Calu3 (cell line): ENCODE measurements at regions not wholly inside any gene's neighbourhood (a gene's known extent, or its start where the extent isn't known, plus 50 kb on each side); places are given as distances from the start of the nearest gene placed in this dataset.

Experiments
- BruUV-seq: library from RNA; stranded (reverse); fragments of 400-500 nt; replicated peaks from 2 replicates; lab custom pipeline; 2021; lab: Mats Ljungman, UMichigan
- CTCF ChIA-PET: fragments of 300-600 bp; sonication (Branson Sonifier 250); formaldehyde crosslinking; loops from one replicate; lab custom pipeline; 2022; ENCODE audit warnings: antibody characterized with exemption; lab: Charles Lee
- DNase-seq: peaks from one replicate; pipeline ENCODE4 v3.0.0; 2022
- H3K27ac Mint-ChIP-seq: one replicate; pipeline ENCODE4 v1.8.0; 2022; ENCODE audit warnings: mixed read lengths; ENCODE audit not compliant: unreplicated experiment
- H3K27me3 Mint-ChIP-seq: one replicate; pipeline ENCODE4 v1.8.0; 2022; ENCODE audit warnings: mixed read lengths; ENCODE audit not compliant: unreplicated experiment
- H3K36me3 Mint-ChIP-seq: one replicate; pipeline ENCODE4 v1.8.0; 2022; ENCODE audit warnings: mild to moderate bottlenecking, moderate library complexity, mixed read lengths; ENCODE audit not compliant: insufficient read depth, unreplicated experiment
- H3K4me1 Mint-ChIP-seq: one replicate; pipeline ENCODE4 v1.8.0; 2022; ENCODE audit warnings: mild to moderate bottlenecking, low read depth, mixed read lengths; ENCODE audit not compliant: unreplicated experiment
- H3K4me3 Mint-ChIP-seq: one replicate; pipeline ENCODE4 v1.8.0; 2022; ENCODE audit warnings: mild to moderate bottlenecking, low read depth, moderate library complexity, mixed read lengths; ENCODE audit not compliant: unreplicated experiment
- H3K9me3 Mint-ChIP-seq: one replicate; pipeline ENCODE4 v1.8.0; 2022; ENCODE audit warnings: low read depth, mixed read lengths; ENCODE audit not compliant: unreplicated experiment
- intact Hi-C: fragments of 100-400 bp; cut with micrococcal nuclease; formaldehyde crosslinking; loops from one replicate; pipeline ENCODE4 v1.10.0; 2022; ENCODE audit not compliant: unreplicated experiment
- TF ChIP-seq, protein P1 (sequence below): fragments of 200-600 bp; IDR thresholded peaks from one replicate; pipeline ENCODE4 v1.8.0; 2022; ENCODE audit warnings: antibody characterized with exemption; ENCODE audit not compliant: unreplicated experiment

DNA sequence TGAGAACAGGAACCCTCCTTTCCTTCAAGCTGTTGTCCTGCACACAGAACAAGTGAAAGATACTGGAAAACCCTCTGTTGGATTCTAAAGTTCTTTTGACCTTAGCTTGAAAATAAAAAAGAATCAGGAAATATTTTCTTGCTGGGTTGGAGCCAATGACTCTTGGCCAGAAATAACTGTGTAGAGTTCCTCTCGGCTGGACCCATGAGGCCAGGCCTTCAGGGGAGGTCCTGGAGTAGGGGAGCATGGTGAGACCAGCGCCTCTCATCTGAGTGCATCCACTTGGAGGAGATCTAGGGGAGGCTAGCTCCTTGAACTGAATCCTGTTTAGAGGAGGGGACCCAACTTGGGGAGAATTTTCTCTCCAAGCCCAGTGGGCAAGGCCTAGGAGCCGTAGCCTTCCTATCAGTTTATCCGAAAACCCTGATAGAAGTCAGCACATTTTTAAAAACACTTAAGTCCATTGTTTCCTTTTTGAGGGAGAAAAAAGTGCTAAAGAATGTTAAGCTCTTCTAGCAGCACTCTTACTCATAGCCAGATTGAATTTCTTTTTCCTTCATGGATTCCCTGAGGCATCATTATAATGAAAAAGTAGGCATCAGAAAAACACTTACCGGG lies 635.7 kb upstream of the ANKRD30A start:
- intact Hi-C loops: no loop called here
- TF ChIP-seq, protein P1, sequence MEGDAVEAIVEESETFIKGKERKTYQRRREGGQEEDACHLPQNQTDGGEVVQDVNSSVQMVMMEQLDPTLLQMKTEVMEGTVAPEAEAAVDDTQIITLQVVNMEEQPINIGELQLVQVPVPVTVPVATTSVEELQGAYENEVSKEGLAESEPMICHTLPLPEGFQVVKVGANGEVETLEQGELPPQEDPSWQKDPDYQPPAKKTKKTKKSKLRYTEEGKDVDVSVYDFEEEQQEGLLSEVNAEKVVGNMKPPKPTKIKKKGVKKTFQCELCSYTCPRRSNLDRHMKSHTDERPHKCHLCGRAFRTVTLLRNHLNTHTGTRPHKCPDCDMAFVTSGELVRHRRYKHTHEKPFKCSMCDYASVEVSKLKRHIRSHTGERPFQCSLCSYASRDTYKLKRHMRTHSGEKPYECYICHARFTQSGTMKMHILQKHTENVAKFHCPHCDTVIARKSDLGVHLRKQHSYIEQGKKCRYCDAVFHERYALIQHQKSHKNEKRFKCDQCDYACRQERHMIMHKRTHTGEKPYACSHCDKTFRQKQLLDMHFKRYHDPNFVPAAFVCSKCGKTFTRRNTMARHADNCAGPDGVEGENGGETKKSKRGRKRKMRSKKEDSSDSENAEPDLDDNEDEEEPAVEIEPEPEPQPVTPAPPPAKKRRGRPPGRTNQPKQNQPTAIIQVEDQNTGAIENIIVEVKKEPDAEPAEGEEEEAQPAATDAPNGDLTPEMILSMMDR: no peak
- H3K4me3 Mint-ChIP-seq: no peak overlapping the region
- H3K9me3 Mint-ChIP-seq: peaks cover 11% of the 10 kb centered on the region
- no TSS peak for BruUV-seq
- H3K4me1 Mint-ChIP-seq: no peaks in the 10 kb centered on the region
- CTCF ChIA-PET: no interaction called here
- no peaks in the 10 kb centered on the region for H3K27me3 Mint-ChIP-seq
- H3K27ac Mint-ChIP-seq: no peak overlapping the region
- no peak for DNase-seq
- H3K36me3 Mint-ChIP-seq: no peaks in the 10 kb centered on the region

DNA sequence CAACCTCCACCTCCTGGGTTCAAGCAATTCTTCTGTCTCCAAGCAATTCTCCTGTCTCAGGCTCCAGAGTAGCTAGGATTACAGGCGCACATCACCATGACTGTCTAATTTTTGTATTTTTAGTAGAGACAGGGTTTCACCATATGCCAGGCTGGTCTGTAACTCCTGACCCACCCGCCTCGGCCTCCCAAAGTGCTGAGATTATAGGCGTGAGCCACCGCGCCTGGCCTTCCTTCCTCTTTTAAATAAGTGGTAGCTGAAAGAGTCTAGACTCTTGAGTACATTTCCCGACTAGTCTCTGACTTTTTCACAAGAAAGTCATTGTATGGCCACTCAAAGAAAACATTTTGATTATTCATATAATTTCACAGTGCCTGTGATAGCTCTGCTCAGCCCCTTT lies 636.2 kb upstream of the ANKRD30A start:
- no peak for DNase-seq
- TF ChIP-seq, protein P1: no peak
- Mint-ChIP-seq H3K27me3 (no peaks in the 10 kb centered on the region), H3K27ac (no peak overlapping the region), H3K4me3 (no peak overlapping the region), H3K9me3 (peaks cover 14% of the 10 kb centered on the region), H3K36me3 (no peaks in the 10 kb centered on the region), H3K4me1 (no peaks in the 10 kb centered on the region)
- CTCF ChIA-PET: interaction anchor here (0.6 kb wide), 1 partner anchor 873 kb away, joined by 7 read pairs; no protein-coding TSS in a partner anchor
- no TSS peak for BruUV-seq
- intact Hi-C loops: no loop called here

DNA sequence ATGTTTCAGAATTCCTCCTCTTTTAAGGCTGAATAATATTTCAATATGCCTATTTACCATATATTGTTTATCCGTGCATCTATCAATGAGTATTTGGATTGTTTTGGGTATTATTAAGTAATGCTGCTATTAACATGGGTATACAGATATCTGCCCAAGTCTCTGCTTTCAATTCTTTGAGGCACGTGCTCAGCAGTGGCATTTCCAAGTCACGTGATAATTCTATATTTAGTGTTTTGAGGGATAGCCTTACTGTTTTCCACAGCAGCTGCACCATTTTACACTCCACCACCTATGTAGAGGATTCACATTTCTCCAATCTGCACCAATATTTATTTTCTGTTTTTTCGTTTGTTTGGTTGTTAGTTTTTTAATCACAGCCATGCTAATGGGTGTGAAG lies 636.8 kb upstream of the ANKRD30A start:
- peaks cover 14% of the 10 kb centered on the region for H3K9me3 Mint-ChIP-seq
- TF ChIP-seq, protein P1: no peak
- H3K4me1 Mint-ChIP-seq: no peaks in the 10 kb centered on the region
- H3K27me3 Mint-ChIP-seq: no peaks in the 10 kb centered on the region
- H3K27ac Mint-ChIP-seq: no peak overlapping the region
- intact Hi-C loops: no loop called here
- CTCF ChIA-PET: interaction anchor here (0.6 kb wide), 1 partner anchor 873 kb away, joined by 7 read pairs; no protein-coding TSS in a partner anchor
- H3K36me3 Mint-ChIP-seq: no peaks in the 10 kb centered on the region
- DNase-seq: no peak
- H3K4me3 Mint-ChIP-seq: no peak overlapping the region
- BruUV-seq: no TSS peak

DNA sequence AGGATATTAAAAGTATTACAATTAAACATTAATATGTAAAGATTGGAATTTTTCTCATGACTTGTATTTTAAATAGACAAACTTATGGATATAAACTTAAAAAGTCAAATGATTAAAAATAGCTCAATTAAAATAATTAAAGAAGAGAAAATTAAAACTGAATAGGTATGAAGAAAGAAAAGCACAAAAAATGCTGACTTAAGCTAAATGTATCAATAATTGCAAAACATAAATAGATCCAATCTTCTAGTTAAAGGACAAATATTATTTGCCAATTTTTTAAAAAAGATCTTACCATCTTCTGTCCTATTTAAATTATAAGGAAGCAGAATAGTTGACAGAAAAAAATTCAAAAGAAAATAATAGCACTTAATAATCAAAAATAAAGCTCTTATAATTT lies 646.3 kb upstream of the ANKRD30A start:
- no peak overlapping the region for H3K4me3 Mint-ChIP-seq
- intact Hi-C loops: no loop called here
- CTCF ChIA-PET: no interaction called here
- BruUV-seq: no TSS peak
- H3K9me3 Mint-ChIP-seq: no peaks in the 10 kb centered on the region
- H3K4me1 Mint-ChIP-seq: no peaks in the 10 kb centered on the region
- no peaks in the 10 kb centered on the region for H3K27me3 Mint-ChIP-seq
- DNase-seq: no peak
- no peaks in the 10 kb centered on the region for H3K36me3 Mint-ChIP-seq
- TF ChIP-seq, protein P1: no peak
- H3K27ac Mint-ChIP-seq: no peak overlapping the region
